DOHH2 (cell line): ENCODE measurements at regions not wholly inside any gene's neighbourhood (a gene's known extent, or its start where the extent isn't known, plus 50 kb on each side); places are given as distances from the start of the nearest gene placed in this dataset.

Source experiments
- CTCF ChIP-seq: fragments of 200-600 bp; sonication (generic); IDR thresholded peaks from one replicate; pipeline ENCODE4 v1.5.1; 2014; ENCODE audit warnings: antibody characterized with exemption, mild to moderate bottlenecking, low read depth, low read length; ENCODE audit not compliant: poor library complexity, severe bottlenecking
- EZH2phosphoT487 ChIP-seq: fragments of 200-600 bp; sonication (generic); IDR thresholded peaks from 2 replicates; pipeline ENCODE4 v1.6.1; 2017; ENCODE audit warnings: borderline replicate concordance, mild to moderate bottlenecking, antibody characterized with exemption, low read length, moderate library complexity, mixed read lengths

DNA sequence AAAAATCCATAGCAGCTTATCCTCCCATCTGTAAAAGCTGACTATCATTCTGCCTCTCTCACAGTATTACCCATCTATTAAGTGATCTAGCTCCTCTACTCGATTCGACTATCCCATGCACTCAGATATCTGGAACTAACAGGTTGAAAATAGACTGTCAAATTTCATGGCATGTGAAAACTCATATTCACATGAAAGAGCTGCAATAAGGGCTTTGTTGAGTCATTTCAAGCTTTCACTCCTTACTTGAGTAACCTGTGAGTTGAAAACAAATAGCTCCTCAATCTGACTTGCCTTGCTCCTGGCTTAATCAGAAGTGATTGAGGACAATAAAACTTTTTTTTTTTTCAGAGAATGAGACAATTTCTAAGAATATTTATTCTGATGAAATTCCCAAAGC lies 192.4 kb upstream of the ERBB4 start:
- no peak for TF ChIP-seq CTCF
- TF ChIP-seq EZH2phosphoT487 = no peak
